Osteocyte (in vitro differentiated cells): ENCODE measurements at regions not wholly inside any gene's neighbourhood (a gene's known extent, or its start where the extent isn't known, plus 50 kb on each side); places are given as distances from the start of the nearest gene placed in this dataset.

Experiments used
- DNase-seq: peaks from one replicate; pipeline ENCODE4 v3.0.0; 2021; ENCODE audit warnings: mixed read lengths; ENCODE audit not compliant: unreplicated experiment; ENCODE audit errors: extremely low spot score
- H3K27ac Mint-ChIP-seq: one replicate; pipeline ENCODE4 v1.8.0; 2021; ENCODE audit warnings: mild to moderate bottlenecking, mixed read lengths; ENCODE audit not compliant: unreplicated experiment
- H3K27me3 Mint-ChIP-seq: one replicate; pipeline ENCODE4 v1.8.0; 2021; ENCODE audit warnings: mixed read lengths; ENCODE audit not compliant: unreplicated experiment
- H3K36me3 Mint-ChIP-seq: one replicate; pipeline ENCODE4 v1.8.0; 2021; ENCODE audit warnings: mixed read lengths; ENCODE audit not compliant: unreplicated experiment
- H3K4me1 Mint-ChIP-seq: one replicate; pipeline ENCODE4 v1.8.0; 2021; ENCODE audit warnings: mixed read lengths; ENCODE audit not compliant: unreplicated experiment
- H3K4me3 Mint-ChIP-seq: one replicate; pipeline ENCODE4 v1.8.0; 2021; ENCODE audit warnings: mild to moderate bottlenecking, moderate library complexity, mixed read lengths; ENCODE audit not compliant: unreplicated experiment
- H3K9me3 Mint-ChIP-seq: one replicate; pipeline ENCODE4 v1.8.0; 2021; ENCODE audit warnings: mixed read lengths; ENCODE audit not compliant: unreplicated experiment
- TF ChIP-seq, protein P1 (sequence below): fragments of 200-600 bp; sonication (generic); IDR thresholded peaks from 2 replicates; pipeline ENCODE4 v1.5.0; 2021; ENCODE audit warnings: antibody characterized with exemption, mild to moderate bottlenecking, moderate library complexity

DNA sequence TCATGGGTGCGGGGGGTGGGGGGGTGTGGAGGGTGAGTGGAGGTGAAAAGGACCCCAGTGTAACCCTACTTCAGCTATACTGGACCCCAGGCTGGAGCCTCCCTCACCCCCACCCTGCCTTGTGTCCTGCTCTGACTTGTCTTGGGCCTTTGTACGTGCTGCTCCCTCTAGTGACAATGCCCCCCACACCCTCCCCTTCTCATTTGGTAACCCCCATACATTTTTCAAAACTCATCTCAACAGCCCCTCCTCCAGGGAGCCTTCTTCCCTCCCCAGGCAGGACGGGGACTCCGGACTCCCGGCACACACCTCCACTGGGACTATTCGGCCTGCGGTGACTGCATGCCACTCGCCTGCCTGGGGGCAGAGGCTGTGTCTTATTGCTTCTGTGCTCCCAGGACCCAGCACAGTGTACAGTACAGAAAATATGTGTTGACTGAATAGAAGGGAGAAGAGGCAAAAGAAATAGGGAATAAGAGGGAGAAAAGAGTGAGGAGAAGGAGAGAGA, 108.2 kb downstream of the VEGFA start:
- H3K36me3 Mint-ChIP-seq, result no peaks in the 10 kb centered on the region
- H3K27ac Mint-ChIP-seq, result no peak overlapping the region
- peaks cover 5% of the 10 kb centered on the region for H3K27me3 Mint-ChIP-seq
- TF ChIP-seq, protein P1, sequence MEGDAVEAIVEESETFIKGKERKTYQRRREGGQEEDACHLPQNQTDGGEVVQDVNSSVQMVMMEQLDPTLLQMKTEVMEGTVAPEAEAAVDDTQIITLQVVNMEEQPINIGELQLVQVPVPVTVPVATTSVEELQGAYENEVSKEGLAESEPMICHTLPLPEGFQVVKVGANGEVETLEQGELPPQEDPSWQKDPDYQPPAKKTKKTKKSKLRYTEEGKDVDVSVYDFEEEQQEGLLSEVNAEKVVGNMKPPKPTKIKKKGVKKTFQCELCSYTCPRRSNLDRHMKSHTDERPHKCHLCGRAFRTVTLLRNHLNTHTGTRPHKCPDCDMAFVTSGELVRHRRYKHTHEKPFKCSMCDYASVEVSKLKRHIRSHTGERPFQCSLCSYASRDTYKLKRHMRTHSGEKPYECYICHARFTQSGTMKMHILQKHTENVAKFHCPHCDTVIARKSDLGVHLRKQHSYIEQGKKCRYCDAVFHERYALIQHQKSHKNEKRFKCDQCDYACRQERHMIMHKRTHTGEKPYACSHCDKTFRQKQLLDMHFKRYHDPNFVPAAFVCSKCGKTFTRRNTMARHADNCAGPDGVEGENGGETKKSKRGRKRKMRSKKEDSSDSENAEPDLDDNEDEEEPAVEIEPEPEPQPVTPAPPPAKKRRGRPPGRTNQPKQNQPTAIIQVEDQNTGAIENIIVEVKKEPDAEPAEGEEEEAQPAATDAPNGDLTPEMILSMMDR, result no peak
- no peaks in the 10 kb centered on the region for H3K9me3 Mint-ChIP-seq
- H3K4me1 Mint-ChIP-seq, result peaks cover 12% of the 10 kb centered on the region
- H3K4me3 Mint-ChIP-seq, result no peak overlapping the region
- no peak for DNase-seq

DNA sequence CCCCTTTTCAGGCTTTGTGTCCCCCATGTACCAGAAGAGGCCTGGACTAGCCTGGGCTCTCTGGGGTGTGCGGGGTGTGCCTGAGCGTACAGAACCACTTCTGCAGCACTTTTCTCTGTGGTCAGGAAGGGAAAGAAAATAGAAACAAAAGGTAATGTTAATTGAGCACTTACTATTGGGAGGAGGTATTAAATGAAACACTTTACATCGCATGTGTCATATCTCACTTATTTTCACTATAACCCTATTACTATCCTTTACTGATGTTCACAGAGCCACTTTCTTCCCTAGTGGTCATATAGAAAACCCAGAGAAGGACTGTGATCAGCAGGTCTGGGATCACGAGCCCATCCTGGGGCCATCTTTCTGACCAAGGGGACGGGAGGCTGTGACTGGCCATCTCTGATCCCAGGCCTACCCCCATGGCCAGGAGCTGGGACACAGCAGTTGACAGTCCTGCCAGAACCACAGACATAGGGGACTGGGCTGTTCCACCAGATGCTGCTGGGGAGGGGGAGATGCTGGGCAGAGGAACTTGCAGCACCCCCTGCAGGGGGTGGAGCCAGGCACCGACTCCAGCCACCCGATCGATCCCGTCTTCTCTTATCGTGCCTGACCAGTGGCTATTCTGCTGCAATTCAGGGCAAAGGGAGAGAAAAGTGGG, 107.6 kb downstream of the VEGFA start:
- no peak for DNase-seq
- H3K27me3 Mint-ChIP-seq, result peaks cover 9% of the 10 kb centered on the region
- H3K27ac Mint-ChIP-seq, result no peak overlapping the region
- H3K36me3 Mint-ChIP-seq, result no peaks in the 10 kb centered on the region
- H3K4me3 Mint-ChIP-seq, result no peak overlapping the region
- H3K4me1 Mint-ChIP-seq, result peaks cover 12% of the 10 kb centered on the region
- H3K9me3 Mint-ChIP-seq, result no peaks in the 10 kb centered on the region
- TF ChIP-seq, protein P1, result no peak

DNA sequence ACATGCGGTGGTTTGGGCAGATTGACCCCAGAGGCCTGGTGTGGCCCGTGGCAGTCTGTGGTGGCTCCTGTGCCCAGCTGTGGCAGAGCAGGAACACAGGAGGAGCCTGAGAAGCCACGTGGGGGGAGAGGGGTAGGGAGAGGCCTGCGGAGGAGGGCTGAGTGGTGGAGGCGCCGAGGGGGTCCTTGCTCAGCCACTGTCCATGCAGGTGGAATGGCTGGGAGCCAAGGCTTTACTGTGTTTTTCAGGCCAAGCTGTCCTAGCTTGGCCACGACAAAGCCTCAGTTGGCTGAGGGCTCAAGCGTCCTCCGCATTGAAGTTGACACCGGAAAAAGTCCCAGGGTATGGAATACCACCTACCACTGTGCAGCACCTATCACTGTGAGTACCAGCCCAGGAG, 107.0 kb downstream of the VEGFA start:
- no peaks in the 10 kb centered on the region for H3K36me3 Mint-ChIP-seq
- TF ChIP-seq, protein P1, result no peak
- H3K27ac Mint-ChIP-seq, result no peak overlapping the region

DNA sequence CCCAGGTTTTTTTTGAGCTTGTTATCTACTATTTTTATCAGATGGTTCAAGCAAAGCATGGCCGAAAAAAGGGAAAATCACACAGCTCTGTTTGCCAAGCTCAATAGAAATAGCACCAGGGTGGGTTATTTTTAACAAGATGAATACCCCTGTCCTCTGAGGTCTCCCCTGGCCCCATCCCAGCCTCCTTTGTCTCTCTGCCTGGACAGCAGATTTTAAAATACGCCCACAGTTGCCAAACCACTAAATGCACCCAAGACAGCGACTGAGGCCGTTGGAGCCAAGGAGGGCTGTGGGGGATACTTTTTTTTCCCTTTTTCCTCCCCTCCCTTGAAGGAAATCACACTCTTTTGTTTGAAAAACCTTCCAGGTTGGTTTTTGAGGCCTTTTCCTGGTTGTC, 106.6 kb downstream of the VEGFA start:
- Mint-ChIP-seq H3K9me3 (no peaks in the 10 kb centered on the region), H3K36me3 (no peaks in the 10 kb centered on the region), H3K4me1 (peaks cover 7% of the 10 kb centered on the region), H3K27me3 (peaks cover 17% of the 10 kb centered on the region), H3K27ac (no peak overlapping the region), H3K4me3 (no peak overlapping the region)
- TF ChIP-seq, protein P1, result no peak
- DNase-seq, result no peak

More for the DNA sequence above, 107.0 kb downstream of the VEGFA start:
- Mint-ChIP-seq H3K9me3 (no peaks in the 10 kb centered on the region), H3K27me3 (peaks cover 13% of the 10 kb centered on the region), H3K4me3 (no peak overlapping the region), H3K4me1 (peaks cover 9% of the 10 kb centered on the region)
- DNase-seq, result no peak

DNA sequence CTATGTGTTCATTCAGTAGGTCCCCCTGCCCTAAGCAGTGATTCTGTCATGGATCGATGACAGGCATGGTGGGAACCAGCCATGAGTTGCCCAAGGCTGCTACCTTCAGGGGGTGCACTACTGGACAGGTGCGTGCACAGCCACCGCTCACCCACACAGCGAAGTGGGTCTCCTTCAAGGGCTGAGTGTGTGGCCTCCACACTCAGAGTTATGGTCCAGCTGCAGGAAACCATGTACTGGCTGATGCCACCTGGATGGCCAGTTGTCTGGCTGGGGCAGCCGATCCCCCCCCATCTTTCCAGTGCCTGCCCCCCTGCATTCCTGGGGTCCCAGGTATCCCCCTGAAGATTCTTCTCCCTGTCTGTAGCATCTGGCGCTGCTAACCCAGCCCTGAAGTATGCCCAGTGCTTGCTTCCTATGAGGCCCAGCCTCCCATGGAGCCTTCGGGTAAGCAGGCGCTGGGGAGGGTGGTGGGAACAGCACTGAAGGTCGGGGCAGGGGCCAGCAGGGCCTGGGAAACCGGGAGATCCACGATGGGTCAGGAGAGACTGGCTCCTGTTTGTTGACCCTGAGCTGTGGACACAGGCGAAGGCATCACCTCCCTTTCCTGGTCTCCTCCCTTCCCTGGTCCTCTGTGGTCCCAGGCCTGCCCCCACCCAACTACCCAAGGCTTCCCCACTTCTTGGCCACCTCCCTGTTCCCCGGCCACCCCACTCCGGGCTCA, 106.0 kb downstream of the VEGFA start:
- H3K27ac Mint-ChIP-seq, result no peak overlapping the region
- peaks cover 22% of the 10 kb centered on the region for H3K27me3 Mint-ChIP-seq
- H3K9me3 Mint-ChIP-seq, result no peaks in the 10 kb centered on the region
- no peak overlapping the region for H3K4me3 Mint-ChIP-seq
- TF ChIP-seq, protein P1, result no peak
- no peaks in the 10 kb centered on the region for H3K36me3 Mint-ChIP-seq
- no peak for DNase-seq
- H3K4me1 Mint-ChIP-seq, result peaks cover 7% of the 10 kb centered on the region
